HG02571 (cell line): ENCODE measurements at regions not wholly inside any gene's neighbourhood (a gene's known extent, or its start where the extent isn't known, plus 50 kb on each side); places are given as distances from the start of the nearest gene placed in this dataset.

ENCODE experiments used
- ATAC-seq: cut with Tn5 transposase; IDR thresholded peaks from one replicate; pipeline ENCODE4 v1.9.1; 2021; ENCODE audit warnings: mild to moderate bottlenecking, moderate library complexity; ENCODE audit not compliant: unreplicated experiment

GRCh38 chr15:39167164-39168058 is 413.5 kb upstream of the THBS1 start:
- ATAC-seq: no peak

- no peak for ATAC-seq
Measured at GRCh38 chr15:39171944-39172368, 408.9 kb upstream of the THBS1 start.

- ATAC-seq: no peak
Measured at GRCh38 chr15:39172380-39173281, 408.2 kb upstream of the THBS1 start.

- no peak for ATAC-seq
Measured at GRCh38 chr15:39173426-39173825, 407.5 kb upstream of the THBS1 start.

- no peak for ATAC-seq
Measured at GRCh38 chr15:39174332-39174731, 406.5 kb upstream of the THBS1 start.

- no peak for ATAC-seq
Measured at GRCh38 chr15:39176030-39176429, 404.8 kb upstream of the THBS1 start.

GRCh38 chr15:39177561-39177960 is 403.3 kb upstream of the THBS1 start:
- ATAC-seq: no peak

GRCh38 chr15:39180030-39180429 is 400.8 kb upstream of the THBS1 start:
- no peak for ATAC-seq

GRCh38 chr15:39180483-39180933 is 400.4 kb upstream of the THBS1 start:
- ATAC-seq: no peak

- no peak for ATAC-seq
Measured at GRCh38 chr15:39181056-39181747, 399.7 kb upstream of the THBS1 start.

- no peak for ATAC-seq
Measured at GRCh38 chr15:39181940-39182339, 398.9 kb upstream of the THBS1 start.

GRCh38 chr15:39183164-39183881 is 397.6 kb upstream of the THBS1 start:
- no peak for ATAC-seq

- no peak for ATAC-seq
Measured at GRCh38 chr15:39184701-39185390, 396.0 kb upstream of the THBS1 start.

GRCh38 chr15:39188314-39188713 is 392.6 kb upstream of the THBS1 start:
- no peak for ATAC-seq

- ATAC-seq: no peak
Measured at GRCh38 chr15:39188930-39189329, 391.9 kb upstream of the THBS1 start.

- no peak for ATAC-seq
Measured at GRCh38 chr15:39191871-39192291, 389.0 kb upstream of the THBS1 start.

- no peak for ATAC-seq
Measured at GRCh38 chr15:39192351-39192750, 388.5 kb upstream of the THBS1 start.

GRCh38 chr15:39192979-39193560 is 387.8 kb upstream of the THBS1 start:
- no peak for ATAC-seq

- ATAC-seq: no peak
Measured at GRCh38 chr15:39193611-39194010, 387.3 kb upstream of the THBS1 start.
